BJ (cell line): ENCODE measurements at regions not wholly inside any gene's neighbourhood (a gene's known extent, or its start where the extent isn't known, plus 50 kb on each side); places are given as distances from the start of the nearest gene placed in this dataset.

ENCODE experiments used
- CTCF ChIA-PET: fragments of 350-600 bp; formaldehyde crosslinking; extraction: SDS; loops from one replicate; lab custom pipeline; 2021; ENCODE audit warnings: antibody characterized with exemption, inconsistent platforms; lab: Yijun Ruan, JAX
- POLR2A ChIA-PET: fragments of 300-600 bp; sonication (Branson Sonifier 250); formaldehyde crosslinking; extraction: SDS; loops from one replicate; lab custom pipeline; 2021; ENCODE audit warnings: antibody characterized with exemption; lab: Charles Lee
- DNase-seq: peaks from one replicate; pipeline ENCODE4 v3.0.0-alpha.2; 2011; ENCODE audit warnings: low read depth
- H3K27me3 ChIP-seq: 2 replicates; pipeline ENCODE4 v1.6.0; 2011; ENCODE audit warnings: low read length; ENCODE audit not compliant: control insufficient read depth, insufficient read depth
- H3K36me3 ChIP-seq: 2 replicates; pipeline ENCODE4 v1.5.1; 2011; ENCODE audit warnings: low read length; ENCODE audit not compliant: control insufficient read depth, insufficient read depth
- H3K4me3 ChIP-seq: 2 replicates; pipeline ENCODE4 v1.5.1; 2011; ENCODE audit warnings: low read depth, mild to moderate bottlenecking, control low read depth, low read length
- CTCF ChIP-seq: IDR thresholded peaks from 2 replicates; pipeline ENCODE4 v1.5.1; 2011; ENCODE audit warnings: low read depth, mild to moderate bottlenecking, control low read depth, inconsistent platforms, low read length, moderate library complexity; ENCODE audit not compliant: insufficient read depth

- ChIA-PET CTCF (interaction anchor here (1.4 to 2.2 kb wide), 3 partner anchors 22 to 240 kb away, joined by 5 to 7 read pairs (median 6); no protein-coding TSS in a partner anchor), POLR2A (no interaction called here)
- no peak for DNase-seq
- H3K4me3 ChIP-seq = no peak overlapping the region
- H3K27me3 ChIP-seq = no peaks in the 10 kb centered on the region; the same call in 1 of the 2 replicates
- no peak for TF ChIP-seq CTCF
- no peaks in the 10 kb centered on the region for H3K36me3 ChIP-seq
Observed at GRCh38 chr7:155167706-155168365, 97.7 kb downstream of the HTR5A start.

GRCh38 chr7:155168597-155169480 is 98.7 kb downstream of the HTR5A start:
- TF ChIP-seq CTCF = no peak
- H3K36me3 ChIP-seq = no peaks in the 10 kb centered on the region
- no peak overlapping the region for H3K4me3 ChIP-seq
- H3K27me3 ChIP-seq = no peaks in the 10 kb centered on the region; the same call in 1 of the 2 replicates
- ChIA-PET POLR2A (no interaction called here), CTCF (interaction anchor here (1.4 kb wide), 1 partner anchor 176 kb away, joined by 6 read pairs; no protein-coding TSS in a partner anchor)
- no peak for DNase-seq

- DNase-seq = no peak
- POLR2A ChIA-PET = no interaction called here
- H3K27me3 ChIP-seq = no peaks in the 10 kb centered on the region; the same call in 1 of the 2 replicates
- TF ChIP-seq CTCF = no peak
- H3K4me3 ChIP-seq = no peak overlapping the region
- CTCF ChIA-PET = no interaction called here
- H3K36me3 ChIP-seq = no peaks in the 10 kb centered on the region
Observed at GRCh38 chr7:155169498-155170065, 99.5 kb downstream of the HTR5A start.

GRCh38 chr7:155170331-155170730 is 100.2 kb downstream of the HTR5A start:
- CTCF ChIA-PET = no interaction called here

More at GRCh38 chr7:155170331-155170730, 100.2 kb downstream of the HTR5A start:
- DNase-seq = no peak
- POLR2A ChIA-PET = no interaction called here
- Histone ChIP-seq H3K4me3 (no peak overlapping the region), H3K36me3 (no peaks in the 10 kb centered on the region), H3K27me3 (no peaks in the 10 kb centered on the region; the same call in 1 of the 2 replicates)
- no peak for TF ChIP-seq CTCF
